AG04450 (cell line): ENCODE measurements at regions not wholly inside any gene's neighbourhood (a gene's known extent, or its start where the extent isn't known, plus 50 kb on each side); places are given as distances from the start of the nearest gene placed in this dataset.
"Not testable (repeated sequence)": the region's sequence is repeated elsewhere in the genome, so short reads cannot be mapped to it uniquely, and the experiment has no call there.

Experiments used
- CTCF ChIA-PET: fragments of 300-600, 350-600 bp; formaldehyde crosslinking; extraction: SDS; loops from one replicate; lab custom pipeline; 2022; ENCODE audit warnings: antibody characterized with exemption, inconsistent platforms; lab: Charles Lee
- POLR2A ChIA-PET: fragments of 350-600 bp; formaldehyde crosslinking; extraction: SDS; loops from one replicate; lab custom pipeline; 2021; ENCODE audit warnings: antibody characterized with exemption, inconsistent platforms; lab: Yijun Ruan, JAX
- DNase-seq: peaks from one replicate; pipeline ENCODE4 v3.0.0-alpha.2; 2011; ENCODE audit warnings: low read depth, low spot score
- H3K27ac ChIP-seq: one replicate; pipeline ENCODE4 v1.5.1; 2012; ENCODE audit warnings: low read depth, low read length, control low read depth
- H3K27me3 ChIP-seq: one replicate; pipeline ENCODE4 v1.6.0; 2012; ENCODE audit warnings: low read length; ENCODE audit not compliant: control insufficient read depth, insufficient read depth
- H3K4me3 ChIP-seq: 2 replicates; pipeline ENCODE4 v1.5.1; 2011; ENCODE audit warnings: mild to moderate bottlenecking, low read depth, low read length, control low read depth
- H3K9me3 ChIP-seq: 2 replicates; pipeline ENCODE4 v1.5.1; 2012; ENCODE audit warnings: low read length; ENCODE audit not compliant: control insufficient read depth, insufficient read depth
- CTCF ChIP-seq: IDR thresholded peaks from 2 replicates; pipeline ENCODE4 v1.5.1; 2011; ENCODE audit warnings: low read depth, low read length, control low read depth, inconsistent platforms

- Histone ChIP-seq H3K9me3 (no peaks in the 10 kb centered on the region), H3K4me3 (no peak overlapping the region), H3K27ac (no peak overlapping the region), H3K27me3 (no peaks in the 10 kb centered on the region)
- CTCF ChIA-PET, result no interaction called here
- POLR2A ChIA-PET, result no interaction called here
- no peak for DNase-seq
- no peak for TF ChIP-seq CTCF
These were observed 325.5 kb upstream of the MEIS1 start for GRCh38 chr2:66109419-66109818.

- POLR2A ChIA-PET, result no interaction called here
- no peaks in the 10 kb centered on the region for H3K27me3 ChIP-seq
- no peak overlapping the region for H3K27ac ChIP-seq
- TF ChIP-seq CTCF, result no peak
- no peak overlapping the region for H3K4me3 ChIP-seq
- no peaks in the 10 kb centered on the region for H3K9me3 ChIP-seq
- DNase-seq, result no peak
- CTCF ChIA-PET, result interaction anchor here (1.4 kb wide), 1 partner anchor 463 kb away, joined by 4 read pairs; no protein-coding TSS in a partner anchor
These were observed 329.7 kb upstream of the MEIS1 start for GRCh38 chr2:66105066-66105753.

- H3K9me3 ChIP-seq, result no peaks in the 10 kb centered on the region
- no peaks in the 10 kb centered on the region for H3K27me3 ChIP-seq
- TF ChIP-seq CTCF, result no peak
- no peak overlapping the region for H3K27ac ChIP-seq
- H3K4me3 ChIP-seq, result no peak overlapping the region
- ChIA-PET POLR2A (no interaction called here), CTCF (no interaction called here)
- no peak for DNase-seq
These were observed 331.3 kb upstream of the MEIS1 start for GRCh38 chr2:66103581-66103980.

GRCh38 chr2:66101206-66101605, 333.7 kb upstream of the MEIS1 start:
- H3K27ac ChIP-seq, result no peak overlapping the region
- TF ChIP-seq CTCF, result no peak
- no peak for DNase-seq
- H3K9me3 ChIP-seq, result no peaks in the 10 kb centered on the region
- ChIA-PET POLR2A (no interaction called here), CTCF (no interaction called here)
- no peak overlapping the region for H3K4me3 ChIP-seq
- H3K27me3 ChIP-seq, result no peaks in the 10 kb centered on the region

GRCh38 chr2:66095820-66096345, 339.0 kb upstream of the MEIS1 start:
- TF ChIP-seq CTCF, result no peak
- H3K9me3 ChIP-seq, result no peaks in the 10 kb centered on the region
- ChIA-PET CTCF (no interaction called here), POLR2A (no interaction called here)
- no peak for DNase-seq
- no peak overlapping the region for H3K27ac ChIP-seq
- H3K4me3 ChIP-seq, result no peak overlapping the region
- no peaks in the 10 kb centered on the region for H3K27me3 ChIP-seq

GRCh38 chr2:66094689-66095088, 340.2 kb upstream of the MEIS1 start:
- H3K27ac ChIP-seq, H3K4me3 ChIP-seq, DNase-seq, POLR2A ChIA-PET, H3K27me3 ChIP-seq, H3K9me3 ChIP-seq, CTCF ChIA-PET: not testable (repeated sequence)
